VCaP (cell line): ENCODE measurements at regions not wholly inside any gene's neighbourhood (a gene's known extent, or its start where the extent isn't known, plus 50 kb on each side); places are given as distances from the start of the nearest gene placed in this dataset.

Experiments used
- H3K27ac ChIP-seq: fragments of 450-650 bp; 2 replicates; pipeline ENCODE4 v1.5.1; 2017
- TF ChIP-seq, protein P1 (sequence below): fragments of 450-650 bp; conservative IDR thresholded peaks from 2 replicates; pipeline ENCODE4 v1.5.1; 2017; ENCODE audit warnings: mild to moderate bottlenecking, moderate library complexity

DNA sequence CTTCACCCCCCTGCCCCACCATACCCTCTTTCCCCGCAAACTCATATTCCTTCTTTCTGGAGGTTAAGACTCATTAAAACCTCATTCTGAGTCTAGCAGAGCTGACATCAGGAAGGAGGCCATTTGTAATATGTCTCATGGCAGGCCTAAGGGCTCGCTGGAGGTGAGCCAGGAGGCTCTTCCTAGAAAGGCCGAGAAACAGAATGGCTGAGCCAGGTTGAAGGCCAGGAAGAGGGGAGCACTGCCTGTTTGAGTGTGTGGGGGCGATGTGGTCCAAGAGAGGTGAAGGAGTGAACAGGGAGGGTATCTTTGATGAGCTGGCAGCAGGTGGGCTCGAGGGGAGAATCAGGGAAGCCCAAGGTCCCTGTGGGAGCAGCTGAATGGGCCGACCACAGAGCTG lies 317.3 kb downstream of the TLE3 start:
- no peak overlapping the region for H3K27ac ChIP-seq

GRCh38 chr15:69780981-69781380 lies 316.7 kb downstream of the TLE3 start:
- TF ChIP-seq, protein P1, sequence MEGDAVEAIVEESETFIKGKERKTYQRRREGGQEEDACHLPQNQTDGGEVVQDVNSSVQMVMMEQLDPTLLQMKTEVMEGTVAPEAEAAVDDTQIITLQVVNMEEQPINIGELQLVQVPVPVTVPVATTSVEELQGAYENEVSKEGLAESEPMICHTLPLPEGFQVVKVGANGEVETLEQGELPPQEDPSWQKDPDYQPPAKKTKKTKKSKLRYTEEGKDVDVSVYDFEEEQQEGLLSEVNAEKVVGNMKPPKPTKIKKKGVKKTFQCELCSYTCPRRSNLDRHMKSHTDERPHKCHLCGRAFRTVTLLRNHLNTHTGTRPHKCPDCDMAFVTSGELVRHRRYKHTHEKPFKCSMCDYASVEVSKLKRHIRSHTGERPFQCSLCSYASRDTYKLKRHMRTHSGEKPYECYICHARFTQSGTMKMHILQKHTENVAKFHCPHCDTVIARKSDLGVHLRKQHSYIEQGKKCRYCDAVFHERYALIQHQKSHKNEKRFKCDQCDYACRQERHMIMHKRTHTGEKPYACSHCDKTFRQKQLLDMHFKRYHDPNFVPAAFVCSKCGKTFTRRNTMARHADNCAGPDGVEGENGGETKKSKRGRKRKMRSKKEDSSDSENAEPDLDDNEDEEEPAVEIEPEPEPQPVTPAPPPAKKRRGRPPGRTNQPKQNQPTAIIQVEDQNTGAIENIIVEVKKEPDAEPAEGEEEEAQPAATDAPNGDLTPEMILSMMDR = no peak
- H3K27ac ChIP-seq = no peak overlapping the region

More for the DNA sequence above, 317.3 kb downstream of the TLE3 start:
- TF ChIP-seq, protein P1 = no peak

- TF ChIP-seq, protein P1 = no peak
These were observed 316.1 kb downstream of the TLE3 start for GRCh38 chr15:69781411-69782125.

GRCh38 chr15:69782139-69782658 lies 315.5 kb downstream of the TLE3 start:
- TF ChIP-seq, protein P1 = no peak
- no peak overlapping the region for H3K27ac ChIP-seq

More at GRCh38 chr15:69781411-69782125, 316.1 kb downstream of the TLE3 start:
- no peak overlapping the region for H3K27ac ChIP-seq

DNA sequence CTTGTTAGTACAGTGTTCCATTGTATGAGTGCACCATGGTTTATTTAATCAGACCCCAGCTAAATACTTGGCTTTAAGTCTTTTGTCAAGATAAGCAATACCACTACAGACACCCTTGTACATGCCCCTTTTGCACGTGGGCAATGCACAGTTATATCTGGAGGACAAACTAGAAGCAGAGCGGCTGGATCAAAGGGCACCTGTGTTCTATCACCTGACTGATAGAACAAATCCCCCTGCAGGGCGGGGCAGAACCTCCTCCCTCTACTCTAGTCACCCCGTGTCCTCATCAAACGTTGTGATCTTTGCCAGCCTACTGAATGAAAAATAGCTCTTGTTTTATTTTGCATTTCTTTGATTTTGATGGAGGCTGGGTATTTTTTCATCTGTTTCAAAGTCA lies 314.9 kb downstream of the TLE3 start:
- TF ChIP-seq, protein P1 = no peak
- no peak overlapping the region for H3K27ac ChIP-seq

DNA sequence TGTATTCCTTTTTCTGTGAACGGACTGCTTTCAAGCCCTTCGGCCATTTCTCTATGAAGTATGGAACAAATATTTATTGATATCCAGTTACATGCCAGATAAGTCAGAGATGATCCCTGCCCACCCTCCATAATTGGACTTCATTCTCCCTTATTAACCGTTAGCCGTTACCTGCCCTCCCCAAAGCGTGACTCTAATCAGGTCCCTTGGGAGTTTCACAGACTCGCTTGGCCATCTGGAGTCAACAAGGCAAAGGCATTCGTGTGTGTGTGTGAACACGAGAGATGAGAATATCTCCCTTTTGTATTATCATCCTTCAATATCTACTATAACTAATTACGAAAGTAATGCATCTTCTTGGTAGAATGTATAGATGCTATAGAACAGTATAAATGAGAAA lies 314.5 kb downstream of the TLE3 start:
- TF ChIP-seq, protein P1 = no peak
- H3K27ac ChIP-seq = no peak overlapping the region

- H3K27ac ChIP-seq = no peak overlapping the region
- TF ChIP-seq, protein P1 = no peak
These were observed 312.7 kb downstream of the TLE3 start for GRCh38 chr15:69784798-69785566.
